ENCODE measurements at regions not wholly inside any gene's neighbourhood (a gene's known extent, or its start where the extent isn't known, plus 50 kb on each side); places are given as distances from the start of the nearest gene placed in this dataset.

- Histone ChIP-seq H3K9me3 (ENCODE audit: insufficient read depth, low read depth) (no peaks in the 10 kb centered on the region), H3K4me1 (replicated peaks; ENCODE audit: insufficient read depth) (no peaks in the 10 kb centered on the region), H3K4me3 (no peak overlapping the region), H3K4me2 (no peak overlapping the region), H4K20me1 (ENCODE audit: insufficient read depth) (no peaks in the 10 kb centered on the region), H3K36me3 (ENCODE audit: low read depth) (no peaks in the 10 kb centered on the region), H2AFZ (no peak overlapping the region), H3K27me3 (ENCODE audit: insufficient read depth, low read depth) (peaks cover 12% of the 10 kb centered on the region; the same call in 1 of the 2 replicates), H3K9me2 (ENCODE audit: insufficient read depth) (no peaks in the 10 kb centered on the region; the same call in 1 of the 2 replicates), H3F3A (ENCODE audit: insufficient read depth, low read depth) (no peaks in the 10 kb centered on the region), H3K79me2 (ENCODE audit: low read depth) (no peaks in the 10 kb centered on the region), H3K27ac (no peak overlapping the region)
- TF ChIP-seq, protein P1, sequence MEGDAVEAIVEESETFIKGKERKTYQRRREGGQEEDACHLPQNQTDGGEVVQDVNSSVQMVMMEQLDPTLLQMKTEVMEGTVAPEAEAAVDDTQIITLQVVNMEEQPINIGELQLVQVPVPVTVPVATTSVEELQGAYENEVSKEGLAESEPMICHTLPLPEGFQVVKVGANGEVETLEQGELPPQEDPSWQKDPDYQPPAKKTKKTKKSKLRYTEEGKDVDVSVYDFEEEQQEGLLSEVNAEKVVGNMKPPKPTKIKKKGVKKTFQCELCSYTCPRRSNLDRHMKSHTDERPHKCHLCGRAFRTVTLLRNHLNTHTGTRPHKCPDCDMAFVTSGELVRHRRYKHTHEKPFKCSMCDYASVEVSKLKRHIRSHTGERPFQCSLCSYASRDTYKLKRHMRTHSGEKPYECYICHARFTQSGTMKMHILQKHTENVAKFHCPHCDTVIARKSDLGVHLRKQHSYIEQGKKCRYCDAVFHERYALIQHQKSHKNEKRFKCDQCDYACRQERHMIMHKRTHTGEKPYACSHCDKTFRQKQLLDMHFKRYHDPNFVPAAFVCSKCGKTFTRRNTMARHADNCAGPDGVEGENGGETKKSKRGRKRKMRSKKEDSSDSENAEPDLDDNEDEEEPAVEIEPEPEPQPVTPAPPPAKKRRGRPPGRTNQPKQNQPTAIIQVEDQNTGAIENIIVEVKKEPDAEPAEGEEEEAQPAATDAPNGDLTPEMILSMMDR (conservative IDR thresholded peaks at IDR 0.05): no peak
- TF ChIP-seq EZH2 (IDR thresholded peaks at IDR 0.05; ENCODE audit: low read depth): no peak
- BruUV-seq (replicated peaks): no TSS peak
- no peak for DNase-seq
- intact Hi-C loops (cut with micrococcal nuclease; ENCODE audit: unreplicated experiment): no loop called here
- ChIA-PET POLR2A (ENCODE audit: unreplicated experiment) (no interaction called here), CTCF (no interaction called here)
These were observed 700.4 kb downstream of the BCL11A start for GRCh38 chr2:59853032-59853431.

GRCh38 chr2:59851836-59852475 is 701.5 kb downstream of the BCL11A start:
- intact Hi-C loops (cut with micrococcal nuclease; ENCODE audit: unreplicated experiment): no loop called here
- Histone ChIP-seq H3K4me1 (replicated peaks; ENCODE audit: insufficient read depth) (no peaks in the 10 kb centered on the region), H3K36me3 (ENCODE audit: low read depth) (no peaks in the 10 kb centered on the region), H3K27me3 (ENCODE audit: insufficient read depth, low read depth) (peaks cover 12% of the 10 kb centered on the region; the same call in 1 of the 2 replicates), H3F3A (ENCODE audit: insufficient read depth, low read depth) (no peaks in the 10 kb centered on the region), H4K20me1 (ENCODE audit: insufficient read depth) (no peaks in the 10 kb centered on the region), H3K9me3 (ENCODE audit: insufficient read depth, low read depth) (no peaks in the 10 kb centered on the region), H3K79me2 (ENCODE audit: low read depth) (no peaks in the 10 kb centered on the region), H3K4me3 (no peak overlapping the region), H3K27ac (no peak overlapping the region), H2AFZ (no peak overlapping the region), H3K4me2 (no peak overlapping the region), H3K9me2 (ENCODE audit: insufficient read depth) (no peaks in the 10 kb centered on the region; the same call in 1 of the 2 replicates)
- ChIA-PET CTCF (no interaction called here), POLR2A (ENCODE audit: unreplicated experiment) (no interaction called here)
- no peak for DNase-seq
- TF ChIP-seq EZH2 (IDR thresholded peaks at IDR 0.05; ENCODE audit: low read depth): no peak
- TF ChIP-seq, protein P1 (conservative IDR thresholded peaks at IDR 0.05): no peak
- BruUV-seq (replicated peaks): no TSS peak

- Histone ChIP-seq H4K20me1 (ENCODE audit: insufficient read depth) (no peaks in the 10 kb centered on the region), H3F3A (ENCODE audit: insufficient read depth, low read depth) (no peaks in the 10 kb centered on the region), H3K9me3 (ENCODE audit: insufficient read depth, low read depth) (no peaks in the 10 kb centered on the region), H3K27me3 (ENCODE audit: insufficient read depth, low read depth) (peaks cover 12% of the 10 kb centered on the region; the same call in 1 of the 2 replicates), H3K4me1 (replicated peaks; ENCODE audit: insufficient read depth) (no peaks in the 10 kb centered on the region), H3K4me3 (no peak overlapping the region), H3K27ac (no peak overlapping the region), H3K4me2 (no peak overlapping the region), H3K36me3 (ENCODE audit: low read depth) (no peaks in the 10 kb centered on the region), H3K79me2 (ENCODE audit: low read depth) (no peaks in the 10 kb centered on the region), H2AFZ (no peak overlapping the region), H3K9me2 (ENCODE audit: insufficient read depth) (no peaks in the 10 kb centered on the region; the same call in 1 of the 2 replicates)
- no TSS peak for BruUV-seq (replicated peaks)
- DNase-seq: no peak
- ChIA-PET CTCF (no interaction called here), POLR2A (ENCODE audit: unreplicated experiment) (no interaction called here)
- intact Hi-C loops (cut with micrococcal nuclease; ENCODE audit: unreplicated experiment): no loop called here
- TF ChIP-seq, protein P1 (conservative IDR thresholded peaks at IDR 0.05): no peak
- TF ChIP-seq EZH2 (IDR thresholded peaks at IDR 0.05; ENCODE audit: low read depth): no peak
These were observed 702.9 kb downstream of the BCL11A start for GRCh38 chr2:59850554-59850953.

Measured in PC-9 (cell line).